ENCODE measurements at regions not wholly inside any gene's neighbourhood (a gene's known extent, or its start where the extent isn't known, plus 50 kb on each side); places are given as distances from the start of the nearest gene placed in this dataset.

- CTCF ChIA-PET, result no interaction called here
- TF ChIP-seq CTCF (IDR thresholded peaks at IDR 0.05; ENCODE audit: insufficient read depth, low read depth, low read length), result no peak
- Histone ChIP-seq H3K27me3 (ENCODE audit: control insufficient read depth, insufficient read depth, low read length) (no peaks in the 10 kb centered on the region), H3K4me3 (ENCODE audit: low read depth, low read length) (no peak overlapping the region), H3K36me3 (ENCODE audit: control insufficient read depth, insufficient read depth, low read length) (no peaks in the 10 kb centered on the region)
- POLR2A ChIA-PET, result no interaction called here
- DNase-seq (ENCODE audit: low read depth), result no peak
Measured at GRCh38 chr2:48856657-48857056, 101.1 kb upstream of the LHCGR start.

- CTCF ChIA-PET, result no interaction called here
- Histone ChIP-seq H3K27me3 (ENCODE audit: control insufficient read depth, insufficient read depth, low read length) (no peaks in the 10 kb centered on the region), H3K36me3 (ENCODE audit: control insufficient read depth, insufficient read depth, low read length) (no peaks in the 10 kb centered on the region), H3K4me3 (ENCODE audit: low read depth, low read length) (no peak overlapping the region)
- TF ChIP-seq CTCF (IDR thresholded peaks at IDR 0.05; ENCODE audit: insufficient read depth, low read depth, low read length), result no peak
- POLR2A ChIA-PET, result no interaction called here
- no peak for DNase-seq (ENCODE audit: low read depth)
Measured at GRCh38 chr2:48856144-48856543, 100.6 kb upstream of the LHCGR start.

- CTCF ChIA-PET, result interaction anchor here (0.6 kb wide), 1 partner anchor 12 kb away, joined by 3 read pairs; no protein-coding TSS in a partner anchor
- Histone ChIP-seq H3K36me3 (ENCODE audit: control insufficient read depth, insufficient read depth, low read length) (no peaks in the 10 kb centered on the region), H3K27me3 (ENCODE audit: control insufficient read depth, insufficient read depth, low read length) (no peaks in the 10 kb centered on the region), H3K4me3 (ENCODE audit: low read depth, low read length) (no peak overlapping the region)
- DNase-seq (ENCODE audit: low read depth), result no peak
- TF ChIP-seq CTCF (IDR thresholded peaks at IDR 0.05; ENCODE audit: insufficient read depth, low read depth, low read length), result no peak
- POLR2A ChIA-PET, result no interaction called here
Measured at GRCh38 chr2:48855142-48855541, 99.6 kb upstream of the LHCGR start.

GRCh38 chr2:48854681-48855080 lies 99.2 kb upstream of the LHCGR start:
- ChIA-PET POLR2A (no interaction called here), CTCF (interaction anchor here (0.6 kb wide), 1 partner anchor 13 kb away, joined by 3 read pairs; no protein-coding TSS in a partner anchor)
- TF ChIP-seq CTCF (IDR thresholded peaks at IDR 0.05; ENCODE audit: insufficient read depth, low read depth, low read length), result no peak
- DNase-seq (ENCODE audit: low read depth), result no peak
- Histone ChIP-seq H3K27me3 (ENCODE audit: control insufficient read depth, insufficient read depth, low read length) (no peaks in the 10 kb centered on the region), H3K36me3 (ENCODE audit: control insufficient read depth, insufficient read depth, low read length) (no peaks in the 10 kb centered on the region), H3K4me3 (ENCODE audit: low read depth, low read length) (no peak overlapping the region)

- CTCF ChIA-PET, result no interaction called here
- TF ChIP-seq CTCF (IDR thresholded peaks at IDR 0.05; ENCODE audit: insufficient read depth, low read depth, low read length), result no peak
- no peak for DNase-seq (ENCODE audit: low read depth)
- POLR2A ChIA-PET, result no interaction called here
- no peak overlapping the region for H3K4me3 ChIP-seq (ENCODE audit: low read depth, low read length)
- H3K36me3 ChIP-seq (ENCODE audit: control insufficient read depth, insufficient read depth, low read length), result no peaks in the 10 kb centered on the region
- H3K27me3 ChIP-seq (ENCODE audit: control insufficient read depth, insufficient read depth, low read length), result no peaks in the 10 kb centered on the region
Measured at GRCh38 chr2:48852938-48853337, 97.4 kb upstream of the LHCGR start.
